ENCODE measurements at regions not wholly inside any gene's neighbourhood (a gene's known extent, or its start where the extent isn't known, plus 50 kb on each side); places are given as distances from the start of the nearest gene placed in this dataset.

- TF ChIP-seq POLR2AphosphoS5 (IDR thresholded peaks at IDR 0.05), result no peak
- no peak for TF ChIP-seq EP300 (IDR thresholded peaks at IDR 0.05)
- no peak for TF ChIP-seq CTCF (IDR thresholded peaks at IDR 0.05)
Measured at GRCh38 chr1:221858818-221859611, 117.1 kb upstream of the DUSP10 start.

All from stomach (tissue), 4 donors.